Right atrium auricular region (tissue), 2 donors: ENCODE measurements at regions not wholly inside any gene's neighbourhood (a gene's known extent, or its start where the extent isn't known, plus 50 kb on each side); places are given as distances from the start of the nearest gene placed in this dataset.

ENCODE experiments used
- DNase-seq: peaks from one replicate; pipeline ENCODE4 v3.0.0-alpha.2; 2019; ENCODE audit warnings: low spot score
- H3K27ac ChIP-seq, 2 donors: fragments of 200-600 bp; sonication (generic); 1 replicate in 1 of 2; 2 replicates in 1 of 2; pipeline ENCODE4 v1.5.1; 2016 to 2019
- H3K27me3 ChIP-seq, 2 donors: fragments of 200-600 bp; sonication (generic); one replicate each; pipeline versions ENCODE4 v1.5.1 to v1.6.0; 2017 to 2019
- H3K36me3 ChIP-seq: fragments of 200-600 bp; sonication (generic); one replicate; pipeline ENCODE4 v1.5.1; 2016
- H3K4me1 ChIP-seq, 2 donors: fragments of 200-600 bp; sonication (generic); one replicate each; pipeline versions ENCODE4 v1.5.1 to v1.6.0; 2017 to 2019
- H3K4me3 ChIP-seq, 2 donors: fragments of 200-600 bp; sonication (generic); 1 replicate in 1 of 2; 2 replicates in 1 of 2; pipeline ENCODE4 v1.5.1; 2017 to 2019; ENCODE audit warnings: mild to moderate bottlenecking in 1 of 2, moderate library complexity in 1 of 2
- H3K9me3 ChIP-seq, 2 donors: fragments of 200-600 bp; sonication (generic); one replicate each; pipeline ENCODE4 v1.5.1; 2019
- CTCF ChIP-seq, 2 donors: fragments of 200-600 bp; sonication (generic); IDR thresholded peaks; one replicate each; pipeline ENCODE4 v1.5.1; 2019; ENCODE audit warnings: antibody characterized with exemption in 2 of 2

GRCh38 chr3:35565048-35565447, 74.3 kb upstream of the ARPP21 start:
- no peak for DNase-seq
- H3K27me3 ChIP-seq = no peaks in the 10 kb centered on the region

More at GRCh38 chr3:35565048-35565447, 74.3 kb upstream of the ARPP21 start:
- Histone ChIP-seq H3K4me1 (no peaks in the 10 kb centered on the region), H3K27ac (no peak overlapping the region), H3K36me3 (no peaks in the 10 kb centered on the region), H3K4me3 (no peak overlapping the region), H3K9me3 (no peaks in the 10 kb centered on the region)
- TF ChIP-seq CTCF (IDR thresholded peaks at IDR 0.05) = no peak
